Amniotic epithelial cell (primary cell): ENCODE measurements at regions not wholly inside any gene's neighbourhood (a gene's known extent, or its start where the extent isn't known, plus 50 kb on each side); places are given as distances from the start of the nearest gene placed in this dataset.

Source experiments
- DNase-seq: peaks from one replicate; pipeline ENCODE4 v3.0.0-alpha.2; 2010; ENCODE audit warnings: low read depth

- no peak for DNase-seq
Measured at GRCh38 chr10:22766693-22767092, 52.3 kb upstream of the PIP4K2A start.

- no peak for DNase-seq
Measured at GRCh38 chr10:22765660-22766547, 51.5 kb upstream of the PIP4K2A start.

GRCh38 chr10:22764639-22765038, 50.3 kb upstream of the PIP4K2A start:
- DNase-seq = no peak
